PC-9 (cell line): ENCODE measurements at regions not wholly inside any gene's neighbourhood (a gene's known extent, or its start where the extent isn't known, plus 50 kb on each side); places are given as distances from the start of the nearest gene placed in this dataset.

ENCODE experiments used
- BruUV-seq: library from RNA; stranded (reverse); fragments of 400-500 nt; replicated peaks from 2 replicates; lab custom pipeline; 2021; lab: Mats Ljungman, UMichigan
- CTCF ChIA-PET: fragments of 300-600 bp; sonication (Branson Sonifier 250); formaldehyde crosslinking; loops from one replicate; lab custom pipeline; 2022; ENCODE audit warnings: antibody characterized with exemption; lab: Charles Lee
- POLR2A ChIA-PET: fragments of 300-600 bp; sonication (Branson Sonifier 250); formaldehyde crosslinking; loops from one replicate; lab custom pipeline; 2022; ENCODE audit warnings: antibody characterized with exemption; ENCODE audit not compliant: unreplicated experiment; lab: Charles Lee
- DNase-seq, 2 experiments: peaks; one replicate each; pipeline versions ENCODE4 v3.0.0 to v3.0.0-alpha.2; 2015 to 2022; ENCODE audit warnings: mixed read lengths in 1 of 2
- H2AFZ ChIP-seq: fragments of 200-600 bp; sonication (generic); 2 replicates; pipeline ENCODE4 v1.8.1; 2017; ENCODE audit warnings: antibody characterized with exemption
- H3F3A ChIP-seq: fragments of 200-600 bp; sonication (generic); 2 replicates; pipeline ENCODE4 v1.8.1; 2017; ENCODE audit warnings: antibody characterized with exemption, mild to moderate bottlenecking, low read depth; ENCODE audit not compliant: insufficient read depth
- H3K27ac ChIP-seq: fragments of 200-600 bp; sonication (generic); 2 replicates; pipeline ENCODE4 v1.6.1; 2016; ENCODE audit warnings: mixed run types
- H3K27me3 ChIP-seq: fragments of 200-600 bp; sonication (generic); 2 replicates; pipeline ENCODE4 v1.6.1; 2016; ENCODE audit warnings: low read depth, mixed run types; ENCODE audit not compliant: insufficient read depth
- H3K36me3 ChIP-seq: fragments of 200-600 bp; sonication (generic); 2 replicates; pipeline ENCODE4 v1.6.1; 2016; ENCODE audit warnings: low read depth, mixed run types
- H3K4me1 ChIP-seq: fragments of 200-600 bp; sonication (generic); replicated peaks from 2 replicates; pipeline ENCODE4 v1.6.1; 2016; ENCODE audit warnings: mixed run types; ENCODE audit not compliant: insufficient read depth
- H3K4me2 ChIP-seq: fragments of 200-600 bp; sonication (generic); 2 replicates; pipeline ENCODE4 v1.6.1; 2017; ENCODE audit warnings: mixed run types
- H3K4me3 ChIP-seq: fragments of 200-600 bp; sonication (generic); 2 replicates; pipeline ENCODE4 v1.6.1; 2016; ENCODE audit warnings: mixed run types
- H3K79me2 ChIP-seq: fragments of 200-600 bp; sonication (generic); 2 replicates; pipeline ENCODE4 v1.6.1; 2017; ENCODE audit warnings: low read depth, mixed run types
- H3K9me2 ChIP-seq: fragments of 200-600 bp; sonication (generic); 2 replicates; pipeline ENCODE4 v1.8.1; 2017; ENCODE audit warnings: mild to moderate bottlenecking; ENCODE audit not compliant: insufficient read depth
- H3K9me3 ChIP-seq: fragments of 200-600 bp; sonication (generic); 2 replicates; pipeline ENCODE4 v1.8.1; 2016; ENCODE audit warnings: low read depth; ENCODE audit not compliant: insufficient read depth
- H4K20me1 ChIP-seq: fragments of 200-600 bp; sonication (generic); 2 replicates; pipeline ENCODE4 v1.8.1; 2017; ENCODE audit not compliant: insufficient read depth
- EZH2 ChIP-seq: fragments of 200-600 bp; sonication (generic); IDR thresholded peaks from 2 replicates; pipeline ENCODE4 v1.8.0; 2017; ENCODE audit warnings: antibody characterized with exemption, low read depth
- intact Hi-C: fragments of 100-400 bp; cut with micrococcal nuclease; formaldehyde crosslinking; loops from one replicate; pipeline ENCODE4 v1.10.0; 2022; ENCODE audit not compliant: unreplicated experiment
- TF ChIP-seq, protein P1 (sequence below): fragments of 200-600 bp; sonication (generic); conservative IDR thresholded peaks from 2 replicates; pipeline ENCODE4 v1.6.1; 2017; ENCODE audit warnings: mixed run types, antibody characterized with exemption, mild to moderate bottlenecking, moderate library complexity

DNA sequence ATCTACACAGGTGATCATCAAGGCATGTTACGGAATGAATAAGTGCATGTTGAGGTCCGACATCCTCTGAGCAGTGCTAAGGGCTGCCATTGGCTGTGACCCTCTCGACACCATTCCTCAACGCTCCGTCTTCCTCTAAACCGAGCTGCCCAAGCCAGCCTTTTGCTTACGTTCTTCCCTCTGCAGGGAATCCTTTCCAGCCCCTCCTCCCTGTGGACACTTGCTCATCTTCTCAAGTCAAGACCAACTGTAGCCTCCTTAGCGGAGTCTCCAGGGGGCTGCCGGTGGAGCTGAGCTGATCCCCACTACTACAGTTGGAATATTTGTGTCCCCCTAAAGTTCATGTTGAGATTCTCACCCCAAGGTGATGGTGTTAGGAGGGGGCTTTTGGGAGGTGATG lies 781.0 kb downstream of the TBC1D22A start:
- intact Hi-C loops: no loop called here
- no peaks in the 10 kb centered on the region for H4K20me1 ChIP-seq
- no peaks in the 10 kb centered on the region for H3K79me2 ChIP-seq
- H3K27ac ChIP-seq: no peak overlapping the region
- H3K9me2 ChIP-seq: no peaks in the 10 kb centered on the region
- H3F3A ChIP-seq: no peaks in the 10 kb centered on the region
- H3K9me3 ChIP-seq: no peaks in the 10 kb centered on the region
- H3K27me3 ChIP-seq: peaks cover 90% of the 10 kb centered on the region
- ChIA-PET CTCF (no interaction called here), POLR2A (no interaction called here)
- H3K4me1 ChIP-seq: no peaks in the 10 kb centered on the region
- TF ChIP-seq, protein P1, sequence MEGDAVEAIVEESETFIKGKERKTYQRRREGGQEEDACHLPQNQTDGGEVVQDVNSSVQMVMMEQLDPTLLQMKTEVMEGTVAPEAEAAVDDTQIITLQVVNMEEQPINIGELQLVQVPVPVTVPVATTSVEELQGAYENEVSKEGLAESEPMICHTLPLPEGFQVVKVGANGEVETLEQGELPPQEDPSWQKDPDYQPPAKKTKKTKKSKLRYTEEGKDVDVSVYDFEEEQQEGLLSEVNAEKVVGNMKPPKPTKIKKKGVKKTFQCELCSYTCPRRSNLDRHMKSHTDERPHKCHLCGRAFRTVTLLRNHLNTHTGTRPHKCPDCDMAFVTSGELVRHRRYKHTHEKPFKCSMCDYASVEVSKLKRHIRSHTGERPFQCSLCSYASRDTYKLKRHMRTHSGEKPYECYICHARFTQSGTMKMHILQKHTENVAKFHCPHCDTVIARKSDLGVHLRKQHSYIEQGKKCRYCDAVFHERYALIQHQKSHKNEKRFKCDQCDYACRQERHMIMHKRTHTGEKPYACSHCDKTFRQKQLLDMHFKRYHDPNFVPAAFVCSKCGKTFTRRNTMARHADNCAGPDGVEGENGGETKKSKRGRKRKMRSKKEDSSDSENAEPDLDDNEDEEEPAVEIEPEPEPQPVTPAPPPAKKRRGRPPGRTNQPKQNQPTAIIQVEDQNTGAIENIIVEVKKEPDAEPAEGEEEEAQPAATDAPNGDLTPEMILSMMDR: no peak
- no peak for TF ChIP-seq EZH2
- H3K4me3 ChIP-seq: no peak overlapping the region
- no TSS peak for BruUV-seq
- no peak overlapping the region for H3K4me2 ChIP-seq
- DNase-seq: no peak
- H2AFZ ChIP-seq: no peak overlapping the region
- H3K36me3 ChIP-seq: no peaks in the 10 kb centered on the region

DNA sequence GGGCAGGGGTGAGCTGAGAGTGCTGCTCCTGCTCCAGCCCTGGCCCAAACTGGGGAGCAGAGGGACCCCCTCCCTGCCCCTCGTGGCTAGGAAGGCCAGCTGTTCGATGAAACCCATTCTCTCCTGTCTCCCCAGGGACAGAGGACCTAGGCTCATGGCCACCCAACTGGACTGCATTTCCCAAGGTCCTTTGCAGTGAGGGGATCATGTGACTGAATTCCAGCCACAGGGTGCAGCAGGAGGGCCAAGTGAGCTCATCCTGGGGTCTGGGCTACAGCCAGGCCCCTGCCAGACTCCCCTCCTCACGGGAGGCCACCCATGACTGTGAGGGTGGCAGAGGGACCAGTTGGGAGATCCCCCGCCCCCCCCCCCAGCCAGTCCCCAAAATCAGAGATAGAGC lies 777.6 kb downstream of the TBC1D22A start:
- intact Hi-C loops: no loop called here
- POLR2A ChIA-PET: no interaction called here
- H3K9me3 ChIP-seq: no peaks in the 10 kb centered on the region
- no peak for DNase-seq
- no peak overlapping the region for H3K4me2 ChIP-seq
- no peaks in the 10 kb centered on the region for H3F3A ChIP-seq
- no peak overlapping the region for H3K4me3 ChIP-seq
- TF ChIP-seq EZH2: no peak
- TF ChIP-seq, protein P1: no peak
- BruUV-seq: no TSS peak
- CTCF ChIA-PET: no interaction called here
- H3K9me2 ChIP-seq: no peaks in the 10 kb centered on the region
- no peaks in the 10 kb centered on the region for H3K36me3 ChIP-seq
- H3K4me1 ChIP-seq: no peaks in the 10 kb centered on the region
- H2AFZ ChIP-seq: no peak overlapping the region
- H3K79me2 ChIP-seq: no peaks in the 10 kb centered on the region
- H3K27me3 ChIP-seq: peaks cover 90% of the 10 kb centered on the region
- no peaks in the 10 kb centered on the region for H4K20me1 ChIP-seq
- H3K27ac ChIP-seq: no peak overlapping the region

DNA sequence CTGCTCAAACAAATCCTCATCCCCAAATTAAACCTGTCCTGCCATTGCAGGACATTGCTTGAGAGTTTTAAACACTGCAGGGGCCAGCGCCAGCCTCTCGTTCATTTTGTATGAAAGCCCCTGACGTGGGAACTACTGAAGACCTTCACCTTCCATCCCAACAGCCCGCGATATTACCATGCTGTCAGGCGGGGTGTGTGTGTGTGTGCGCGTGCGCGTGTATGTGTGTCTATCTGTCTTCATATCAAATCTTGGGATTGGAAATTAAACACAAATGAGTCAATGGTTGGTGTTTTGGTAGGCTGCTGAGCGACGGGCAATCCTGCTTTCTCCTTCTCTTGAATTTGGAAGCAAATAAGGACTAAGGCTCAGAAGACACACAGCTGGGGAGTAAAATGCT lies 776.9 kb downstream of the TBC1D22A start:
- Histone ChIP-seq H3K9me3 (no peaks in the 10 kb centered on the region), H3K79me2 (no peaks in the 10 kb centered on the region), H3K36me3 (no peaks in the 10 kb centered on the region), H2AFZ (no peak overlapping the region), H3K4me2 (no peak overlapping the region), H3K27ac (no peak overlapping the region), H3K27me3 (peaks cover 90% of the 10 kb centered on the region), H4K20me1 (no peaks in the 10 kb centered on the region), H3K4me1 (no peaks in the 10 kb centered on the region), H3F3A (no peaks in the 10 kb centered on the region), H3K4me3 (no peak overlapping the region), H3K9me2 (no peaks in the 10 kb centered on the region)
- no TSS peak for BruUV-seq
- intact Hi-C loops: no loop called here
- TF ChIP-seq EZH2: no peak
- TF ChIP-seq, protein P1: no peak
- POLR2A ChIA-PET: no interaction called here
- no peak for DNase-seq
- CTCF ChIA-PET: no interaction called here
